ENCODE measurements at regions not wholly inside any gene's neighbourhood (a gene's known extent, or its start where the extent isn't known, plus 50 kb on each side); places are given as distances from the start of the nearest gene placed in this dataset.

DNA sequence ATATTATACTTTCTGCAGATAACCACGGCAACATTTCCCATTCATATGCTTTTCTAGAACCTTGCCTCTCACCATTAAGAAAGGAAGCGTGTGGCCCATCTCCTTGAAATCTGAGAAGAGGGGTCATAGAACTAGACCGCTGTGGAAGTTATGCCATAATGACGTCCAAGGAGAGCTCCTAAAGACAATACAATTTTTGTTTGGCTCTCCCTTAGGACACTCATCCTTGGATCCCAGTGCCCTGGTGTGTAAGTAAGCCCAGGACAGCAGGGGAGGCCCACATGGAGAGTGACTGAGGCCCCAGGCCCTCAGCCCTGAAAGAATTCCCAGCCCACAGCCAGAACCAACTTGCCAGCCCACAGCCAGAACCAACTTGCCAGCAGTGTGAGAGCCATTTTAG, 379.6 kb downstream of the FOXA2 start:
- TF ChIP-seq, protein P1, sequence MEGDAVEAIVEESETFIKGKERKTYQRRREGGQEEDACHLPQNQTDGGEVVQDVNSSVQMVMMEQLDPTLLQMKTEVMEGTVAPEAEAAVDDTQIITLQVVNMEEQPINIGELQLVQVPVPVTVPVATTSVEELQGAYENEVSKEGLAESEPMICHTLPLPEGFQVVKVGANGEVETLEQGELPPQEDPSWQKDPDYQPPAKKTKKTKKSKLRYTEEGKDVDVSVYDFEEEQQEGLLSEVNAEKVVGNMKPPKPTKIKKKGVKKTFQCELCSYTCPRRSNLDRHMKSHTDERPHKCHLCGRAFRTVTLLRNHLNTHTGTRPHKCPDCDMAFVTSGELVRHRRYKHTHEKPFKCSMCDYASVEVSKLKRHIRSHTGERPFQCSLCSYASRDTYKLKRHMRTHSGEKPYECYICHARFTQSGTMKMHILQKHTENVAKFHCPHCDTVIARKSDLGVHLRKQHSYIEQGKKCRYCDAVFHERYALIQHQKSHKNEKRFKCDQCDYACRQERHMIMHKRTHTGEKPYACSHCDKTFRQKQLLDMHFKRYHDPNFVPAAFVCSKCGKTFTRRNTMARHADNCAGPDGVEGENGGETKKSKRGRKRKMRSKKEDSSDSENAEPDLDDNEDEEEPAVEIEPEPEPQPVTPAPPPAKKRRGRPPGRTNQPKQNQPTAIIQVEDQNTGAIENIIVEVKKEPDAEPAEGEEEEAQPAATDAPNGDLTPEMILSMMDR (IDR thresholded peaks at IDR 0.05), result no peak

DNA sequence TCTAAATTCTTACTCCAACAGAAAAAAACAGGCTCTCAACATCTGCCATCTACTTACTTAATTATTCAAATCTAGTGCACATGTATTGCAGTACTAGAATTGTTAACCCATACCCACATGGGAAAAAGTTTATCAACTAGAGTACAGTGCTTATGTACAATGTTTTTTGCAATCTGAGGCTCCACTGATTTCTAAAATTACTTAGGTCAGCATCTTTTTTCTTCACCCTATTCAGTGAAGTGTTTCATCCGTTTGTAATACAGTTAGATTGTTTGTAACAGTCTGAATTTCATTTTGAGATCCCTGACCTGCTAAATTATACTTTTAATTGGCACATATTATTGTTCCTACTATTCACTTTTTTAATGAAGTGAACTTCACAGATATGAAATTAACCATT, 402.2 kb downstream of the FOXA2 start:
- TF ChIP-seq, protein P1 (IDR thresholded peaks at IDR 0.05), result no peak

DNA sequence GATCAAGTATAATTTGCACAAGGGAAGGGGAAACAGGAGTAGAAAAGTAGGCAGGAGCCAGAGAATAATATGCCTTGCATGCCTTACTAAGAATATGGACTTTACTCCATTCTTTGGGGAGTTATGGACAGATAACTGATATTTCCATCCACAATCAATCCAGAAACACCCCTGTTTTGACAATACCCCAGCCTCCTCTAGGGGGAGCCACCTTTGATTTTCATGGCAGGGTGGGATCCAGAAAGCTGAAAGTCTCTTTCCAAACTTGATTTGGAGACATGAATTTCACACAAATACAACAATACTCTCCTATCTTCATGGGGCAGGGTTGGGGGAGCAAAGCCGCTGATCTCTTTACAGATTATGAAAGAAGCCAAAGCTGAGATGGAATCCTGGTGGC, 404.1 kb downstream of the FOXA2 start:
- TF ChIP-seq, protein P1 (IDR thresholded peaks at IDR 0.05), result peak; percentile 43

DNA sequence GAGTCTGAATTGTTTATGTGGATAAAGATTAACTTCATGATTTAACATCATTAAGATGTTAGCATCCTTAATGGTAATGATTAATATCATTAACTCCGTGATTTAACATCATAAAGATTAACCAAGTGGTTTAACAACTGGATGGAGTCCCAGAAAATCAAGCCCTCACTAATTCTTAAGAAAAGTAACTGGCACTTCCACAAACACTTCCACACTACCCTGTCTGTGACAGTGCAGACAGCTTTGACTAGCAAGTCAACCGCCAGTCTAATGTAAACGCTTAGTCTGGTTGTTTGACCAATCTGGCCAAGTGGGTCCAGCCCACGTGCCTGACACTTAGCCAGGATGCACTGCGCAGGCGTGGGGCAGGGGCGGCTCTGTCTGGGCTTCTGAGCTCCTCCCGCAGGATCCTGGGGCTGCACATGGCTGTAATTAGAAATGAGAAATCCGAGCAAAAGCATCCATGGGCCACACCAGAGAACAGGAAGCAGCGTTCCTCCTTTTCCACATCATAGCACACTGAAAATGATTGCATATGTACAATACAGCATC, 424.2 kb downstream of the FOXA2 start:
- TF ChIP-seq, protein P1 (IDR thresholded peaks at IDR 0.05), result no peak

DNA sequence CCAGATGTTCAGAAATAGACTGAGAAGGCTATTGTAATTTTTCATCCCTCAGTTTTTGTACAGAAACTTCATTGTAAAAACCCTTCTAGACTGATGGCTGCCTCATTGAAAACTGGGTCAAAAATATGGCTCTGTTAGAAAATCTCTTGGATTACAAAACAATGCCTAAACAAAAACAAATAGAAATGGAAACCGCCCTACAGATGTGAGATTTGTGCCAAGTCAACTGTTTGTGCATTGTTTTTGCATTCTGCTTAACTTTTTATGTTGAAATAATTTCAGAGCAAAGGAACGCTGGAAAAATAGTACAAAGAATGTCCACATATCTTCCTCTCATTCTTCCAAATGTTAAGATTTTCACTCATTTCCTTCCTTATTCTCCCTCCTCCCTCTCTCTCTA, 425.1 kb downstream of the FOXA2 start:
- TF ChIP-seq, protein P1 (IDR thresholded peaks at IDR 0.05), result no peak

- TF ChIP-seq, protein P1 (IDR thresholded peaks at IDR 0.05), result no peak
Observed at GRCh38 chr20:22127587-22127986, 422.1 kb downstream of the PAX1 start.

GRCh38 chr20:22106308-22106938, 401.0 kb downstream of the PAX1 start:
- TF ChIP-seq, protein P1 (IDR thresholded peaks at IDR 0.05), result peak; percentile 86

GRCh38 chr20:22101606-22102005, 396.1 kb downstream of the PAX1 start:
- TF ChIP-seq, protein P1 (IDR thresholded peaks at IDR 0.05), result no peak
